ENCODE measurements at regions not wholly inside any gene's neighbourhood (a gene's known extent, or its start where the extent isn't known, plus 50 kb on each side); places are given as distances from the start of the nearest gene placed in this dataset.

GRCh38 chr10:3548702-3549101 lies 236.3 kb downstream of the KLF6 start:
- no peak overlapping the region for H3K4me3 ChIP-seq (replicated peaks; ENCODE audit: low read depth, low read length)
- DNase-seq (ENCODE audit: extremely low read depth, low read depth), result no peak
- no peak for TF ChIP-seq CTCF (IDR thresholded peaks at IDR 0.05; ENCODE audit: low read depth, low read length, missing control alignments)

- TF ChIP-seq CTCF (IDR thresholded peaks at IDR 0.05; ENCODE audit: low read depth, low read length, missing control alignments), result no peak
- H3K4me3 ChIP-seq (replicated peaks; ENCODE audit: low read depth, low read length), result no peak overlapping the region
- DNase-seq (ENCODE audit: extremely low read depth, low read depth), result no peak
Measured at GRCh38 chr10:3548076-3548475, 236.9 kb downstream of the KLF6 start.

GRCh38 chr10:3544561-3544960 lies 240.4 kb downstream of the KLF6 start:
- H3K4me3 ChIP-seq (replicated peaks; ENCODE audit: low read depth, low read length), result no peak overlapping the region
- no peak for TF ChIP-seq CTCF (IDR thresholded peaks at IDR 0.05; ENCODE audit: low read depth, low read length, missing control alignments)
- no peak for DNase-seq (ENCODE audit: extremely low read depth, low read depth)

GRCh38 chr10:3542185-3542611 lies 242.8 kb downstream of the KLF6 start:
- TF ChIP-seq CTCF (IDR thresholded peaks at IDR 0.05; ENCODE audit: low read depth, low read length, missing control alignments), result no peak
- no peak for DNase-seq (ENCODE audit: extremely low read depth, low read depth)
- no peak overlapping the region for H3K4me3 ChIP-seq (replicated peaks; ENCODE audit: low read depth, low read length)

- no peak for DNase-seq (ENCODE audit: extremely low read depth, low read depth)
- no peak overlapping the region for H3K4me3 ChIP-seq (replicated peaks; ENCODE audit: low read depth, low read length)
- TF ChIP-seq CTCF (IDR thresholded peaks at IDR 0.05; ENCODE audit: low read depth, low read length, missing control alignments), result no peak
Measured at GRCh38 chr10:3539696-3540383, 245.2 kb downstream of the KLF6 start.

GRCh38 chr10:3538656-3539531 lies 246.1 kb downstream of the KLF6 start:
- no peak for TF ChIP-seq CTCF (IDR thresholded peaks at IDR 0.05; ENCODE audit: low read depth, low read length, missing control alignments)
- no peak for DNase-seq (ENCODE audit: extremely low read depth, low read depth)
- no peak overlapping the region for H3K4me3 ChIP-seq (replicated peaks; ENCODE audit: low read depth, low read length)
